NCI-H2107 (cell line): ENCODE measurements at regions not wholly inside any gene's neighbourhood (a gene's known extent, or its start where the extent isn't known, plus 50 kb on each side); places are given as distances from the start of the nearest gene placed in this dataset.

Source experiments
- DNase-seq: peaks from one replicate; lab custom pipeline; 2025; lab: John Stamatoyannopoulos, UW

GRCh38 chr5:68709239-68709638, 384.6 kb upstream of the SLC30A5 start:
- no peak for DNase-seq

- DNase-seq, result no peak
These were observed 383.3 kb upstream of the SLC30A5 start for GRCh38 chr5:68710514-68710913.

DNA sequence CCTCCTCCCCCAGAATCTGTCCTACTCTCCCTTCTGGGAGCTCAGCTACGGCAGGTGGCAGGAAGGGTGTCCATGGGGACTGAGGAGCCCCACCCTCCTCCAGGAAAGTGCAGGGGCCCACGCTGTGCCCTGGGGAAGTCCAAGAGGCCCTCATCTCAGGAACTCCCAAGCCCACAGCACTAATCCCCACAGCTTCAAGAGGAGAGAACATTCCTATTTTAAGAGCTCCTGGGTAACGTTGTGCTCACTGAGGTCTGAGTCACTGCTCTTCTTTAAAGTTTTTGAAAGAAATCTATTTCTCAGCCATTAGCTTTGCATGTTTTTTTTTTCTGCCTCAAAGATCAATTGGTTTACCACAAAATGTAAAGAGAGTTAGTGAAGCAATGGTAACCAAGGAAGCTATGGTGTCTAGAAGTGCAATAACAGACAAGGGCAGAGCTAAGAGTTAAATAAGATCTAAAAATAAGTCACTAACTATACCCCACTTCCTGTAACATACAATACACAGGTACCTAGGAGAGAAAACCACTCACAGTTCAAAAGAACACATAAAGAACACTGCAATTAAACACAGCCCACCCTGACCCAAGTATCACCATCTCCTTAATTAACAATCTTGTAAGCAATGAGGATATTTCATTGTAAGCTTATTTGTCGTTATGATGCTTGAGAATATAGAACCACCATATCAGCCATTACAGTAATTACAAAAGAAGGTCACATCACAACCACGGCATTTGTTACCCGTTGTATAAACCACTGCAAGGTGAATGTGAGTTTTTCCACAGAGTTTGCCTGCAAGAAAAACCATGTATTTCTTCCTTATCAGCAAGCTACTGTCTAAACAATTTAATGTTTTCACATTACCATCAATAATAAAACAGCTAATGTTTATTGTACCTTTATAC, 382.3 kb upstream of the SLC30A5 start:
- no peak for DNase-seq

GRCh38 chr5:68714810-68715209, 379.0 kb upstream of the SLC30A5 start:
- no peak for DNase-seq

DNA sequence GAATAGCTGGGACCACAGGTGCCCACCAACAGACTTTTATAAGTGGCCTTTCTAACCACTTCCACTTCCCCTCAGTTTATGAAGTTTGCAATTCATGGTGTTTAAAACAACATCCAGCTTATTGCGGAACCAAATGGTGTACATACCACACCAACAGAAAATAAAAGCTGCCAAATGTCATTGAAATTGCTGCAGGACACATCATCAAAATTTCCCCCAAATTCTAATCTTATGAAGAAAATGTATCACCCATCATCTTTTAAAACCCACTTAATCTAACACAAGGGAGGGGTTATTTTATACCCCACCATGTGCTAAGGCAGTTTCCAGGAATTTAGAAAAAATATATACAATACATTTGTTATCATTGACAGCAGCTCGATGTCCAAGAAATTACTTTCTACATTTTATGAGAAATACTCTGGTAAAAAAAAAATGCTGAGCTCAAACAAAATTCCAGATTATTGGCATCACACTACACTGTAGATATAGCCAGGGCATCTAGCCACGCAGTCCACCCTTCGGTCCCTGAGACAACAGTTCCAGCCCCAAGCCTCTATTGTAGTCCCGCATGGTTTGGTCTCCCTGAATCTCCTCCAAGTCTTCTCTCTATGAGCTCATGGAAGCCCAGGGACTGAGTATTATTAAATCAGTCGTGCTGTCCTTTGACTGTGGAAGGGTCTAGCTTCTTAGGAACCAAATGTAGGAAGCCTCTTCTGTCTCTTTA, 372.8 kb upstream of the SLC30A5 start:
- no peak for DNase-seq

GRCh38 chr5:68722357-68722756, 371.5 kb upstream of the SLC30A5 start:
- DNase-seq, result no peak

DNA sequence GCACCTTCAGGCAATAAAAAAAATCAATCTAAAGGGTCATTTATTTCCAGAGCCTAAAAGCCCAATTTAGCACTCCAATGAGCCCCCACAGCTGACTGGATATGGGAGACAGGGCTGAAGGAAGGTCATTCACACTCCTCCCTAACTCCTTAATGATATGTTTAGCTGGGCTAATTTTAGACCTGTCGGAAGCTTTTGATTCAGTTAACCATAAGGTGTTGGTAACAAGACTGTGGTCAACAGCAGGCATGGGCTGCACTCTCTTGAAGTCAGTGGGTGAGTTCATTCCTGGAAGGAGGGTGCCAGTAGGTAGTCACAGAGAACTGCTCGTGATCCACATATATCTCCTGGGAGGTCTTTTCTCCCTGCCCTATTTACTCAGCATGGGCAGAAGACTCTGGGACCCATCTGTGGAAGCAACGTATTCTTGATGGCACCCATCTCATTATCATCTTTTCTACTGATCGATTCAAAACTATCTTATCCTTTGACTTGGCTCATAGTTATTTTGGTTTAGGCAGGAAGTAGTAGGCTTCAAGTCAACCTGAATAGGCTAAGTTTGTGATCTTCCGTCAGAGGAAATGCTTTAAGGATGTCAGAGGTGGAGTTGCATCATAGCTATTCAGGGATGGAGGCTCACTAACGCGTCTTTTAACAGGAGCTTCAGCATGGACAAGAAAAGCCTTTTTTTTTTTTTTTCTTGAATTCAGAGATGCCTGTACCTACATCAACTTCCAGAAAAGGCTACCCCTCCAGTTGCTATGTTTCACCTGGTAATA, 367.7 kb upstream of the SLC30A5 start:
- DNase-seq, result no peak

- DNase-seq, result no peak
These were observed 365.9 kb upstream of the SLC30A5 start for GRCh38 chr5:68727931-68728330.

DNA sequence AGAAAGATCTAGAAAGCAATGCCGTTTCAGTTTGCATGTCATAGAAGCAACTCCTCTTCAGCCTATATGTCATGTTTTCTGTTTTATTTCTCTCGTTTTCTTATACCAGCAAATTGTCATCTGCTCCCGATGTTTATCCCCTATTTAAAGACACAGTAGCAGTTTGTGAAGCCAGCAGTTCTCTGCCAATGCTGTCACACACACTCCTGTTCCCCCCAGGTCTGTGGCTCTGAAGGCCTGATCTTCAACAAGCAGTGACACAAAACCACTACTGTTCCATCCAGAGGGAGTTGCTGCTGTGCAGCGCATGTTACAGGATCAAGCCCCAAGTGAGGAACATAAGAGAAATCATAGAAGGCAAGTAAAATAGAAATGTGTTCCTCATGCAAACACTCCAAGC, 364.1 kb upstream of the SLC30A5 start:
- no peak for DNase-seq

- no peak for DNase-seq
These were observed 363.4 kb upstream of the SLC30A5 start for GRCh38 chr5:68730220-68730978.

DNA sequence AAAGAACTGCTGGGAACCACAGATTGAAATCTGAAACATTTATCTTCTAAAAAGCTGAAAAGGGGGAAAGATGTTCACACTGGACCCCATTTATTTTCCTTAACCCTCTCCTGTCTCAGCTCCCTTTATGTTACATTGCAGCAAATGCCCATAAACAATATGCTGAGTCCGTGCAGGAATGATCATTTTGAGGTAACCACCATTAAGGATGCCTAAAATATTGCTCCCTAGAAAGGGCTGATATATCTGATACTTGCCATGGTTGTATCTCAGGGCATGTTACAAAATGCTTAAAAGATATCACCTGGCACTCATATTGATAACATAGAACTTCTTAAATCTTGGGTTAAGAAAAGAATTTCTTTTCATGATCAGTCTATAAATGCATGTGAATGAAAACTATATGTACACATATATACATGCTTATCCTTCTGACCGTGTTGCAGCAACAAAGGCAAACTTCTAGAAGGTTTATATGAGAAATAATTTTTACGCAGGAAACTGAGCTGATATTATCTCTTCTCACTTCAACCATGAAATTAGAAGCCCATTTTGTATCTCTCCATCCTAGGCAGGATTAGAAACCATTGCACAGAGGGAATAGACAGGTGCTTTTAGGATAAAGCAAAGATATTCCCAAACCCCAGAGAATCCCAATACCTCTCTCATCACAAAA, 362.7 kb upstream of the SLC30A5 start:
- no peak for DNase-seq

DNA sequence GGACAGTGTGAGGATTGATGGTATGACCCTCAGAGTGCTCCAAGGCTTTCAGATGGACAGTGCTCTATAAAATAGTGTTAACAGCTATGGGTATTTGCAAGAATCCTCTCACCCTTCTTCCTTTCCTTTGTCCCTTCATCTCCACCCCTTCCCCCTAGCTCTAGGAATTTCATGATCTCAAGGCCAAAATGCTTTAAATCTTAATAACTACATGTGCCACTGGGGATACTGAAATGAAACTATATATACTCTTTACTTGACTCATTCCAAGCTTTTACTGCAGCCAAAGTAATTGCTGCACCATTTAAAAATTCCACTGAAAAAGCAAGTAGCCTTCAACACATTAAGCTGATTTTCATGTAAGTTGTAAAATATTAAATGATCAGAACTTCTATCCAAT, 361.6 kb upstream of the SLC30A5 start:
- no peak for DNase-seq

- DNase-seq, result no peak
These were observed 359.0 kb upstream of the SLC30A5 start for GRCh38 chr5:68734781-68735180.

DNA sequence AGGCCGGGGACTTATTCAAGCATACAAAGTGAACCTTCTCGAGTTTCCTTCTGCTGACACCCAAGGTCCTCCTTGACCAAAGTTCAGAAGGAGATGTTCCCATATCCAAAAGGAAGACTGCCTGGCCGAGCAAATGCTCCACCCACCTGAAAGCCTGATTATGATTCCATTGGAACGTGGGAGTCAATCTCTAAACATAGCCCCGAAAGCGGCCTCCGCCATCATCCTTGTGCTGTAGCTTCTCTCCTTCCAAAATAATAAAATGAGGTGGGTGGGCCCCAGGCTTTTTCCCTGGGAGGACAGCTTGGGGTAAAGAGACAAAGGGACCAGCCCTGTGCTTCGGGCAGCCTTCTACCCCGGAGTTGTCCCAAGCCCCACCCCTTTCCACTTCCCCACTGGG, 355.6 kb upstream of the SLC30A5 start:
- DNase-seq, result no peak

- no peak for DNase-seq
These were observed 355.0 kb upstream of the SLC30A5 start for GRCh38 chr5:68738841-68739240.

DNA sequence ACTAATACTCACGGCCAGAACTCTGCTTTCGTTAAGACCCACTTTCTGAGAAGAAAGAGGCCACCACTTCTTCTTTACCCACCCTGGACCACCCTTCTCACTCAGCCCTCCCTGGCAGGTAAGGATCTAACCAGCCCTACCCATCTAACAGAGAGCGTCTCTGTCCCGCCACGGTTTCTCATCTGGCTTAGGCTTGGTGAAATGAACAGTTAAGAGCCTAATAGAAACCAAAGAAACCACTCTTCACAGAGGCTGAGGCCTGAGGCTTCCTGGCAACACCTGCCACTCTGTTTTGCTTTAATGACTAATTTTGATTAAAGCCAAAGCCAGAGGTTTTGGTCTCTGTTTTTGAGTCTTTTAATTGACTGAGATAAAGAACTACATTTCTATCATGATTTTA, 354.1 kb upstream of the SLC30A5 start:
- no peak for DNase-seq

DNA sequence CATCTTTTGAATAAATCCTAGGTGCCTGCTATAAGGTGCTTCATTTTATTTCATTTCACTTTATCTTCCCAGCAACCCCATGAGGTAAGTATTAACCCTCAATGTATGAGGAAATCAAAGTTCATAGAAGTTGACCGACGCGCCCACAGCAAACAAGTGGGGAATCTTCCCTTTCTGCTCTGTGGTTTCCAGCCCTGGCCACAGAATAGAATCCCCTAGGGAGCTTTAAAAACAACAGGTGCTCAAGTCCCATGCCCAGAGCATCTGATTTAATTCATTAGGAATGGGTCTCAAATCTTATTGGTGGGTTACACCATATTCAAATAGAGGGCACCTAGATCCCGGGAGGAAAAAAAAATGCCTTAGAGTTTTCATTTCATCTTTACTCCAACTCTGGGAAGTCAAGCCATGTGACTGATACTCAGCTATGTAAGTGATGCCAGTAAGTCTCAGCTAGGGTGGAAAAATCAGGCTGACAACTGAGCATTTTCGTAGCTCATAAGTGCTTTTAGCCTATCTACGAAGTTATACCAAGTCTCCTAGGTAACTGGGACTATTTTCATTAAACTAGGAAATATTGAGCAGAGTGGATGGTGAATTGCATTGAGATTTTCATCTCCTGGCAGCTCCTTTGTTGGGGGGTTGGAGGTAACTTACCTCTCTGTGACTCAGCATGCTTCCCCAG, 353.4 kb upstream of the SLC30A5 start:
- peak; percentile 56 for DNase-seq

GRCh38 chr5:68744206-68744605, 349.6 kb upstream of the SLC30A5 start:
- no peak for DNase-seq

GRCh38 chr5:68745448-68745847, 348.4 kb upstream of the SLC30A5 start:
- no peak for DNase-seq

- DNase-seq, result no peak
These were observed 347.6 kb upstream of the SLC30A5 start for GRCh38 chr5:68746220-68746619.
